Activated T-cell treated with anti-CD3 and anti-CD28 coated beads, Interleukin-2, amount 50 U/mL, for 1 hour (primary cell): ENCODE measurements at regions not wholly inside any gene's neighbourhood (a gene's known extent, or its start where the extent isn't known, plus 50 kb on each side); places are given as distances from the start of the nearest gene placed in this dataset.

Source experiments
- DNase-seq: peaks from one replicate; pipeline ENCODE4 v3.0.0-alpha.2; 2020

DNA sequence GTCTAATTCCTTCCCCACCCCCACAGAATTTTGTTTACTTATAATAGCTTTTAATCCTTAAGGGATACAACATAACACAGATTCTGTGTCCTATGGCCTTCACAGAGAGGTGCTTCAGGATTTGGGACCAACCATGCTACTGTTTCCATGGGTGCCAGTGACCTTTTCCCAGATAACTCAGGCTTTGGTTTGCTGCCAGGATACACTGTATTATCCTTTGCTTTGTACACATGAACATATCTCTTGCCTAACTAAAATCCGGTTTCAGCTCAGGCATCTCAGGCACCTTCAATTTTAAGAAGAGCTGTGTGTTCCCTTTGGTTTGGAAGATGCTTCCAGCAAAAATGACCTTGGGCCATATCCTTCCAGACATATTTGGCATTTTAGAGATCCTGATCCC lies 428.4 kb upstream of the CDH5 start:
- DNase-seq = no peak

DNA sequence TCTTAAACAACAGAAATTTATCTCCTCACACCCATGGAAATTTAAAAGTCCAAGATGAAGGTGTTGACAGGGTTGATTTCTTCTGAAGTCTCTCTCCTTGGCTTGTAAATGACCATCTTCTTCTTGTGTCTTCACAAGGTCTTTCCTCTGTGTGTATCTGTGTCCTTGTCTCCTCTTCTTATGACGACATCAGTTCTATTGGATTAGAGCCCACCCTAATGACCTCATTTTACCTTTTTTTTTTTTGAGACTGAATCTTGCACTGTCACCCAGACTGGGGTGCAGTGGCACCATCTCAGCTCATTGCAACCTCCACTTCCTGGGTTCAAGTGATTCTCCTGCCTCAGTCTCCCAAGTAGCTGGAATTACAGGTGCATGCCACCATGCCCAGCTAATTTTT lies 429.0 kb upstream of the CDH5 start:
- no peak for DNase-seq

DNA sequence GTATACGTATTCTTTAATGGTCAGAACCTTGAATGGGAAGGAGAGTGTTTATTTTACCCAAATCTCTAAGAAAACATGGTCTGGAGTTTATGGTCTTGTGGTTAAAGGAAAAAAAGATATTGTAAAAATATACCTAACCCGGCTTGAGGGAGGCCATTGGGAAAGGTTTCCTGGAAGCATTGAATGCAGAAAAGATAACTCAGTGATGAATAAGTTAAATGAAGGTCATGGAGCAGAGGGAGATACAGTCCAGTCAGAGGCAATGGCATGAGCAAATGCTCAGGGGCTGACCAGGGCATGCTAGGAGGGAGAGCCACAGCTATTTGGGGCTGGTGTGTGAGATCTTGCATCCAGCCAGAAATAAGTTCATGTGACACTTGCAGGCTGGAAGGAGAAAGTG lies 430.4 kb upstream of the CDH5 start:
- DNase-seq = no peak

DNA sequence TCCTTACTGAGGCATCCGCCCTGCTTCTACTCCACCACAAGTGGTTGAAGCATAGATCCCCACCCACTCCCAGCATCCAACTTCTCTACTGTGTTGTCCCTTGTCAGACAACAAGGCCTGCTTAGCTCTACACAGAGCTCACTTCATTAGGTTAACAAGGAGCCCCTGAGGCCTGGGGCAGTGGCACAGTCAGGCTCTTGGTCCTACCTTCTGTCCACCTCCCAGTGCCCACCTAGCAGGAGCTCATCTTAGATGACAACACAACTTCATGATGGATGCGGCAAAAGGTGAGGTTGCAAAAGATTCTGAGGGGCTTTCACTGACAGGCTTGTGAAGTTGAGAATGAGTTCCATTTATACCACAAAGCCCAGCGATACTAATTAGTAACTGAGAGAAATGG lies 432.0 kb upstream of the CDH5 start:
- DNase-seq = no peak

DNA sequence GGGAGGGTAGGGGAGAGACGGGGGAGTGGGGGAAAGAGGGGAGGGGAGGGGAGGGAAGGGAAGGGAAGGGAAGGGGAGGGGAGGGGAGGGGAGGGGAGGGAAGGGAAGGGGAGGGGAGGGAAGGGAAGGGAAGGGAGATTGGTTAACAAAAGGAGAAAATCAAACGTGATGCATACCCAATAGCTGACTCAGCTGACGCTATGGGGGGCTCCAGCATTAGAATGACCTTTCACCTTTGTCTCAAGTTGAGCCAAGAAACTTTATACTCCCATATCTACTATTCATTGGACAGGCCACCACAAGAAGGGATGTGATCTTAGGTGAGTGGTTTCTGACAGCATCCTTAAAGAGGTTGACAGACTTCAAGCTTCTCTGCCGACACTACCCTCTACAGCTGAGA lies 432.8 kb upstream of the CDH5 start:
- DNase-seq = no peak

DNA sequence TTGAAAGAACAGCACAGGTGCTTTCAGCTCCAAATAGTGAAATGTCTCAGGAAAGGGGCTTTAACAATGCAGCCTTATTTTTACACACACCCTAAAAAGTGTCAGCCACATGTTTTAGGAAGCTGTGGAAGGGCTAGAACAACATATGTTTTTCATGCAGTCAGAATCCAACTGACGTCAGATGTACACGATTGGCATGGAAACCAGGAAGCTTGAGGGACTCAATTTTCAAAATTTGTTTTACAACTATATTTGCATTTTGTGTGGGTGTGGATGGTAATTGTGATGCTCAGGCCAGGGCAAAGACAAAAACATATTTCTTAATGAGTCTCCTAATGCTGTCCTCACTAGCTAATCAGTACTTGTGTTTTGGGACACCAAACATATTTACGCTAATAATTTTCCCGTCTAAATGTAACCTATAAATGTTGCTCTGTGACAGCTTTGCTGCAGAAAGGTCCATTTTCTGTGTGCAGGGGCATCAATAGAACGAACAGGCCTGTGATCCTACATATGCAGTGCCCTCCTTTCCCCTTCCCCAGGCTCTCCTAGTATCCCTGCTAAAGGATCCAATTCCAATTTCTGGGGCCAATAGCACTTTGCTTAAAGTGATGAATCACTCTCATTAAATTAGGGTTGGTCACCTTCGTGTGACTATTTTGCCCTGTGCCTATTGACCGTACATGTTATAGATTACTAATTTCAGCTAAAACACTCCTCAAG lies 434.0 kb upstream of the CDH5 start:
- DNase-seq = no peak

DNA sequence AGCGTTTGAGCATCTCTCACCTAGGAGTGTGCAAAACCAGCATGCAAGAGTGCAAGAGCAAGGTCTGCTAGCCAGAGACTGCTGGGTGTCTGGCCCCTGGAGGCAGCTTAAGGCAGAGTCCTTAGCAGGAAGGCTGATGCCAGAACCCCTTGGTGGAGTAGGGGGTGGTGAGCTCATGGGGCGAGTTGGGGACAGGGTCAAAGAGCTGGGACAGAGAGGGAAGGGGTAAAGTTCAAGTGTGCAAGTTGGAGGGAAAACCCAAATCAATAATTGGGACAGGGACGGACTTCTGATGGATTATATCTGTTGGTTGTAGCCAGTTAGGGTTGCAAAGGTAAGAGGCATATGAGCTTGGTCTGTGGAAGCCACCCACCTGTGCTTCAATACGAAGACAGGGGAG lies 443.6 kb upstream of the CDH5 start:
- no peak for DNase-seq

DNA sequence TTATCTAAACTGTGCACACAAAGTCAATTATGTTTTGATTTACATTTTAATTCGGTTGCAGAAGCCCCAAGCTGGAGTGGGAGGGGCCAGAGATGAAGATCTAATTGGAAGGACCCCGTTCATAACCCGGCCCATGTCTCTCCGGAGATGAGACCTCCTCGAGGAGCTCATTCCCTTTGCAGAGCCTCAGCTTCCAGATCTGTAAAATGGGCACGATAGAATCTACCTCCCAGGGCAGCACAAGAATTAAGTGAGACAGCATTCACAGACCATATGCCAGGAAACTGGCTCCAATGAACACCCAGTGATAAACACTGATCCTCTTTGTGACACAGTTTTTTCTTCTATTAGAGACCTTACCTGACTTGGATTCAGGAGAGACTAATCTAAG lies 446.5 kb upstream of the CDH5 start:
- no peak for DNase-seq

DNA sequence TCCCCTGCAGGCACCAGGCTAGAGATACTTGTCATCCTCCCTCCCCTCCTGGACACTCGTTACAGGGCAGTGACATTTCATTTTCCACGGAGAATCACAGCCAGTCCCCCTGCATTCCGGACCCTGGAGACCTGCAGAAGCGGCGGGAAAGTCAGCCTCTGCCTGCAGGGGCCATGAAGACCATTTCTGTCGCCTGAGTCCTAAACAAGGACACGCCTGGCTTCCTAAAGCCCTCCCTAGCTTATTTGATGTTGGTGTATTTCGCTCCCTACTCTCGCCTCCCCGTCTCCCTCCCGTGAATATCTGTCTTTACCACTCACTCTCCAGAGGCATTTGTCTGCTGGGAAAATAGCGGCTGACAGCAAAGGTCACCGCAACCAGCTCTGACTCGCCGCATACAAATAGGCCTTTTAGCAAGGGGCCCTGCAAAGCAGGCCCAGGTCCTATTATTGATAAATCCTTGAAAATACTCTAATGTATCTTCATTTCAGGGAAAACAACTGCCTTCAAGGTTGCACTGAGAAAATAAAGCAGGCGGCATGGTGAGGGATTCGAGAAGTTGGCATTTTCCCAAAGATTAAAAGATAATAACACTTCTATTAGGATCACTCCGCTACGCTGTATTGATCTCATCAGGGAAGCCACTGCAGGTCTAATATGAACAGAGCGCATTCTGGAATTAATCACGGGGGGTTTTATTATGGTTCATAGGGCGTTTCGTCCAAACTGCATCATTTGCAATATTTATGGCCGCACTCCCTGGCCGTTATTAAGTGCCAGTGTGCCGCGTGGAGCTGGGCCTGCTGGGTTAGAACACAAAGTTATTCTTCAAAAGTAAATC lies 447.1 kb upstream of the CDH5 start:
- DNase-seq = no peak

DNA sequence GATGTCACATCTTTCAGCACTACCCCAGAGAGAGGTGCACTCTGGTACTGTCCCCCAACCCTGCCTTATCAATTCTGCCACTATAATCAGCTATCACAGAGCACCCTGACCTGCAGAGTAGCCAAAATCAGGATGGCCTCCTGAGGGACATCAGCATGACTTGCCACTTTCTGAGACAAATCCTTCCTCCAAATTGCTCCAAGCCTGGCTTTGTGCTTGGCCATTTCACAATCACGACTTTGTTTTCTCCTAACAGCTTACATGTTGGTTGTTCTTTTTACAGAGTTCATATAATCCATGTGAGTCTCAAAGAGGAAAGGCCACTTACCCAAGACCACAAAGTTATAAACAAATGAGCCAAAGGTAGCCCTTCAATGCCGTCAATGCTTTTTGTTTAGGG lies 449.0 kb upstream of the CDH5 start:
- no peak for DNase-seq

DNA sequence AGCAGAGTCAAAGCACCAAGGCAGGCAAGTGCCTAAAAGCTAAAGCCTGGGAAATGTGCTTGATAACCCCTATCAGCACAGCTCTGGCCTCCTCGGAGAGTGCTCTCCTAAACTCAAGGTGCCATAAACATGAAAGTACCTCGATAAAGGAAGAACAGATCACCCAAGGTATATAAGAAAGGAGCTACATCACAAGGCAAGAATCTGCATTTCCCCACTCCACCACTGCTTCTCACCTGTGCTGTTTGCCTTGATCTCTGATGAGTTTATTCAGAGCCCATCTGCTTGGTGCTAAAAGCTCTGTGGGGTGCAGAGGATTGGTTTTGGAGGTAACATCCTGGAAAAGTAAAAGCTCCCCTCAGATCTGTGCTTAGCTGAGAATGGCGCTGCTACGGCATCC lies 449.5 kb upstream of the CDH5 start:
- no peak for DNase-seq

DNA sequence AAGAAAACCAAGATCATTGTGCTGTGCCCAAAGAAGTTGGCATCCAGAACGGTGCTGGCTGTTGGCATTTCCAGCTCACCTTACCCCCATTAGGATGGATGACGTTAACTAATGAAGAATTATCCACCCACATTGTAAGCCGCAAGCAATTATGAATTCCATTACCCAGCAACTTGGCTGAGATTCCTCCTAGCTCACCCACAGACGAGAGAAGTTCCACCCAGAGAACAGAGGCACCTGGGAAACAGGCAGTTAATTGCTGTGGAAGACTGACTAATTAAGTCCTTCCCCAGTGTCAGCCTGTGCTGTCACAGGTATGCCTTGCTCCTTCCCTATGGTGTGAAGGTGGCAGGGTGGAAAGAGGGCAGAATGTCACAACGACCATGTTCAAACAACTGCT lies 456.2 kb upstream of the CDH5 start:
- no peak for DNase-seq

DNA sequence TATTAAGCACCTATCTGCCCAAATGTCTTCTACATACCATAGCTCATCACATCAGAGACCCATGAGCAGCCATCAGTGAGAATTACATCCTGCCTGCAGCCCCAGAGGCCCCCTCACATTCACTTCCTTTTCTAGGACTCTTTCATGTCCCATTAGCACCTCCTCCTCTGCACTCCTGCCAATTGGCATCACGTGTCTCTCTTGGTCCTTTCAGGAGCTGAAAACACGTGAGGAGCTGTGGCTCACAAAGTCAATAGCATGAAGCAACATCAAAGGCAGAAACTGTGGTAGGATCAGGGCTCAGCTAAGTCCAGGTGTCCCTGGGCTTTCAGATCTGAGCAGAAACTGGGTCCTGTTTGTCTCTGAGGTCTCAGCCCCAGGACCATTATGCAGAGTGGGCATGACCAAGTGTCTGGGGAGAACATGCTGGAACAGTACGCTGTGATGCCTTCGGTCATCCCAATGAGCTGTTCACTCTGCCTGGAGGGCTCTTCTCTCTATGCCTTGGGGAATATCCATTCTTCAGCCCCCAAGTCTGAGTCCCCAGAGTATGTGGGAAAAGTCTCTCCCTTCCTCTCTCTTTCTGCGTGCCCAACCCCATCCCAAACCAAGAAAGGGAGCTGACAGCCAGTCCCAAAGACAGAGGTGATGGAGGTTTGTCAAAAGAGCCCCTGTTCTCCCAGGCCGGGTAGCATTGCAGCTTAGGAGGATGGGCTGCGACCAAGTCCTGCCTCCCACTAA lies 457.0 kb upstream of the CDH5 start:
- no peak for DNase-seq

DNA sequence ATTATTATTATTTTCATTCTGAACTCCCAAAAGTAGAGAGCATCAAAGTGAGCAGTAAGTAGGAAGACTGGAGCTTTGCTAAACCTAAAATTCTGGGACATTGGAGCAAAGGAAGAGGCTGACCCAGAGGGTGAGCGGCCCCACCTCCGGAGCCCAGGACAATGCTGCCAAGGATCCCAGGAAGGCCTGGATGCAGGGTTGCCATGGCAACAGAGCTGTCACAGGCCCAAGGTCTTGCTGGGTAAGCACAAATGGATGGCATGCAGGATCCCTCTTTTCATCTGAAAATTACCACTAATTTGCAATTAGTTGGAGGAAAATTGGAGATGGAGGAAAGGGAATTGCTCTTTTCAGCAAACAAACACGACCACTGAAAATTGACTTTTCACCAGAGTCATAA lies 457.9 kb upstream of the CDH5 start:
- DNase-seq = no peak

DNA sequence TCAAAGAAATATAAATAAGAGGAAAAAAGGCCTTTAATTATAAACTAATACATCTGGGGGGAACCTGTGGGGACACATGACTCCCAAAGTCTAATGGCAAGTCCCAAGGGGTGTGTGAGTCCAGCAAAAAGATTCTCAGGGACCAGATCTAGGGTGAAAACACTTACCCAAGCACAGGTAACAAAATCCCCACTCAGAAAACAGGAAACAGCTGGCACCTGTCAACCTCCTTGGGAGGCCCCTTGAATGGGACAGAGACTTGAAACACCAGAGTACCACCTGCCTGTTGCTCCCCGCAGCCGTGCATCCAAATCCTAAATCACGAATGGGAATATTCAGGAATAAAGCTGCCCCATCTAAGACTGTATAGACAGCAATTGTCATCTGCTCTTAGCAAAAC lies 461.2 kb upstream of the CDH5 start:
- no peak for DNase-seq

DNA sequence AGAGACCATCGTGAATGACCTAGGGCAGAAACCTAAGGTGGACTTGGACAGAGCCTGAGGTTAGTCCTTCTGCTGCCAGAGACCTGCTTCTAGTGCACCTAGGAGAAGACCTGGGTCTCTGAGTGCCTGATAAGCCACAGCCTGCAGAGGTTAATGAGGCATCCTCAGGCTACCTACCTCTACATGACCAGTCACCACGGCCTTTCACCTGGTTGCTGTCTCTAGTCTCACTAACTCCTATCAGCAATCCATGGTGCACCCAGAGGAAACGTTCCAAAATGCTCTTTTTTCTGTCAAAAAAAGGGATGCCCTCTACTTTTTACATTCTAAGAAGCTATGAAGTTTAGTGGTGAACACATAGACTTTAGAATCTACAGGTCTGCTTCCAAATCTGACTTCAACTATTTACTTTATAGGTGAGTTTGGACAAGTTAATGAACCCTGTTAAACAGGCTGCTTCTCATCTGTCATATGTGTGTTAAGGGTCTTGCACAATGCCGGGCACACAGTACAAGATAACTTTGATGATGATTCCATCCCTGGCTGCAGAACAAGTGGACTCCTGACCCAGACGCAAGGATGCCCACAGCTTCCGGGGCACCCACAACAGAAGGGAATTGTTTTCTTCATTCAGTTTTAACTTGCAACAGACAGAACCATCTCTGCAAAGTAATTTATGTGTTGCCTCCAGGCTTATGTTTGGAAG lies 469.9 kb upstream of the CDH5 start:
- no peak for DNase-seq

DNA sequence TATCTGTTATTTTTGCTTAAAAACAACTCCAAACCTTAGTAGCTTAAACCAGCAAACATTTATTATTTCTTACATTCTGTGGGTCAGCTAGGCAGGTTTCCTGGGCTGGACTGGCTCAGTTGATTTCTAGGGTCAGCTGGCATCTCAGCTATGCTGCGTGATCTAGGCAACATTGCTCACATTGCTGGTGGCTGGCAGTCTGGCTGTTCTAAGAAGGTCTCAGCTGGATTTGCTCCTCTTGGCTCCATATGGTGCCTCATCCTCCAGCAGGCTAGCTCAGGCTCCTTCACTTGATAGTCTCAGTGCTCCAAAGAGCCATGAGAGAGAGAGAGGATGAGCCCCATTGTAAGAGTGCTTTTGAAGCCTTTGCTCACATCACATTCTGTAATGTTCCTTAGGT lies 470.6 kb upstream of the CDH5 start:
- DNase-seq = no peak

DNA sequence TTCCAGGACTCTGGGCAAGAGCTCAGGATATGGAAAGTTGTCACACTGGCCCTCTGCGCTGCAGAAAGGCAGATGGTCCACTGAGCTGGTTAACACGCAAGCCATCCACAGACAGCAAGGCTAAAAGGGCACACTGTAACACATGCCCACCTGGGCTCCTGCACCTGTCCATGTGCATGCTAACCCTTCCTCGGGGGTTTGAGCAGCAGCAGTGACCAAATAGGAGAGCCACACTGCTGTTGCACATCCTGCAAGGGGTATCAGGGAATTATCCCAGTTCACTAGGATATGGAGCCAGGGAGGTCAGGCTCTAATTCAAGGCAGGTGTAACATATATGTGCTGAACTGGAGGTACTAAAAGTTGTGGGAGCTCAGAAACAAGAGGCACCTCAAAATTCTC lies 471.0 kb upstream of the CDH5 start:
- DNase-seq = no peak

DNA sequence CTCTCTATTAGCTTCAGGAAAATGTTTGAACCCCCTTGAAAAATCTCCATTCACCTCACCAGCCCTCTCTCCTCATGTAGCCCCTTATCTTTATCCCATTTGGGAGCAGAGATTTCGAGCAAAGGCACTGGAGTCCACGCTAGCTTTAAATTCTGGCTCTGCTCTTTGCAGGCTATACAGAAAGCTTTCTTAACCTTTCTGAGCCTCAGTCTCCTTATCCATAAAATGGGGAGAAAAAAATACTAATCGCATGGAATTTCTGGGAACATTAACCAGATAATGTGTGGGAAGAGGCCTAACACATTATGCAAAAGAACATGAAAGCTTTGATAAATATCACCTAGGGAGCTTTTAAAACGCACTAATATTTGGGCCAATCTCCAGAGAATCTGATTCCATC lies 476.3 kb upstream of the CDH5 start:
- no peak for DNase-seq

DNA sequence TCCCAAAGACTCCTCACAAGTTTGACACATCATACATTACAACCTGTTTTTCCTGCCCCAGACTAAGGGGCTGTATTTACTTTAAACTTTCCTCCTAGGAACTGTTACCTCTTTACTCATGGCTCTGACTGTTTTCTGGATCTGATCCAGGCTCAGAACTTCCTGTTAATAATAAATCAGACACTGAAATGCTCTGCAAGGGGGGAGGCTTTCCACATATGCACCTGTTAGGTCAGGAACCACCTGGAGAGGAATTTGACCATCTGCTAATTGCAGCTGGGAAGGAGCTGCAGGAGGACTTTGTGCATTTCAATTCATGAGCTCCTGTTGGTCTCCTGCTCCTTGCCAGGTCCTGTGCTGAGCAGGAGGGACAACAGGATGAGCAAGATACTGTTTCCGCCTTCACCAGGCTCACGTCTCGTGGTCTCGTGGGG lies 476.9 kb upstream of the CDH5 start:
- no peak for DNase-seq

DNA sequence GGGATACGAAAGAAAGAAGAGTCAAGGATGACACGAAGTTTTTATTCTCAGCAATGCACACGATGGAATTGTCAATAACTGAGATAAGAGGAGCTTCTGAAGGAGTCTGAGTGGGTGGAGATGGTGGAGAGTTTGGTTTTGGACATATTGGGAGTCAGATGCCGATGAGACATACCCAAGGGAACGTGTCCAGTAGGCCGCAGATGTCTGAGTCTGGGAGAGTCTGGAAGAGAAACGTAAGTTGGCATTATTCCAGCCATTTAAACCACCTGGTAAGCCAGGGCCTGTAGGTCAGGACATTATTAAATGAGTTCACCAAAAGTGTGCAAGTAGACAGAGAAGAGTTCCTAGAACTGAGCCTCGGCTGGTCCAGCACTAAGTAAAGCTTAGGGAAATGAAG lies 478.3 kb upstream of the CDH5 start:
- no peak for DNase-seq

DNA sequence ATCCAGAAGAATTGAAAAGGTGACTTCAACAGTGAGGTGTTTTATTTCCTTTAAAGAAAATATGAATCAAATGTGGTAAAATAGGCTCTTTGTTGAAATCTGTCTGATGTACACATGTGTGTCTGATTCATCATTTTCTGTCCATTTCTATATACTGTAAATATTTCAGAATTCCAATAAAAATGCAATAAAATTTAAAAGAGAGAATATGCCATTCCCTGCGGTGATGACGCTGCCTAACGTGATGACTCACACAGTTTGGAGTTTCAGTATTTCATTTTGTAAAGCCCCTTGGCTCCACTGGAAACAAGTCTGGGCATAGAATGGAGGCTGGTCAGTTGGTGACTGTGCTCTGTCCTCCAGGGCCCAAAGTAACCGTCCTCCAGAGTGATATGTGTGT lies 482.5 kb upstream of the CDH5 start:
- no peak for DNase-seq

DNA sequence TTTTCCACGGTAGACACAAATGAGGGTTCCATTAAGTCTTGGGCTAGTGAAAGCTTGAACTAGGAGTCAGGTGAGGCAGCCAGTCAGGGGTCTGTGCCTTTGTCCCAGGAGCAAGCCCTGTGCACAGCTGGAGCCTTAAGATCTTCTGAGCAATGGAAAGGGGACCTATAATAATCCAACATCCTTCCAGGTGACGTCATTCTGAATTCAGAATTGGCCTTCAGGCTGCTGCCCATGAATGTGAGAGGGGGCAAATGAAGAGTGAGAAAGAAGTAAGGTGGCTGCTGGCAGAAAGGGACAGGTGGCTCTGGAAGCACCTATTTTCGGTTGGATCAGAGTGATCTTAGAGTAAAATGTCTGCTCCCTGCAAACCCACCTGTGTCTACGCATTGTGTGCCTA lies 488.1 kb upstream of the CDH5 start:
- no peak for DNase-seq
